Stimulated activated memory B cell treated with anti-CD40 and anti-IgM and Interleukin-4, amounts not matched to agents 10 μg/mL and 1 μg/mL and 100 μg/mL, for 72 hours (primary cell): ENCODE measurements at regions not wholly inside any gene's neighbourhood (a gene's known extent, or its start where the extent isn't known, plus 50 kb on each side); places are given as distances from the start of the nearest gene placed in this dataset.

Experiments used
- ATAC-seq: fragments of 150-1000 bp; cut with Tn5 transposase; 2 replicates; pipeline ENCODE4 v1.10.0; 2021
- H3K27ac Mint-ChIP-seq: one replicate; pipeline ENCODE4 v1.8.0; 2022; ENCODE audit warnings: mild to moderate bottlenecking, mixed read lengths
- H3K27me3 Mint-ChIP-seq: one replicate; pipeline ENCODE4 v1.8.0; 2022; ENCODE audit warnings: mixed read lengths
- H3K36me3 Mint-ChIP-seq: one replicate; pipeline ENCODE4 v1.8.0; 2022; ENCODE audit warnings: mixed read lengths
- H3K4me1 Mint-ChIP-seq: one replicate; pipeline ENCODE4 v1.8.0; 2022; ENCODE audit warnings: mixed read lengths
- H3K4me3 Mint-ChIP-seq: one replicate; pipeline ENCODE4 v1.8.0; 2022; ENCODE audit warnings: mild to moderate bottlenecking, moderate library complexity, mixed read lengths
- H3K9me3 Mint-ChIP-seq: one replicate; pipeline ENCODE4 v1.8.0; 2022; ENCODE audit warnings: mixed read lengths

DNA sequence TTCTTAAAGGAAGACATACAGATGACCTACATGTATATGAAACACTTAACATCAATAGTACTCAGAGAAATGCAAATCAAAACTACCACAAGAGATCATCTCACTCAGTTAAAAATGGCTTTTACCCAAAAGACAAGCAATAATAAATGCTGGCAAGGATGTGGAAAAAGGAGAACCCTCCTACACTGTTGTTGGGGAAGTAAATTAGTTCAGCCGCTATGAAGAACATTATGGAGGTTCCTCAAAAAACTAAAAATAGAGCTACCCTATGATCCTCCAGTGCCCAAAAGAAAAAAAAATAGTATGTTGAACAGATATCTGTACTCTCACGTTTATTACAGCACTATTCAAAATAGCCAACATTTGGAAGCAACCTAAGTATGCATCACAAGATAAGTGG lies 1579.4 kb upstream of the TMEFF2 start:
- no peaks in the 10 kb centered on the region for H3K36me3 Mint-ChIP-seq
- H3K4me1 Mint-ChIP-seq: no peaks in the 10 kb centered on the region
- H3K27me3 Mint-ChIP-seq: no peaks in the 10 kb centered on the region
- no peak for ATAC-seq
- no peak overlapping the region for H3K4me3 Mint-ChIP-seq
- no peaks in the 10 kb centered on the region for H3K9me3 Mint-ChIP-seq
- H3K27ac Mint-ChIP-seq: no peak overlapping the region

DNA sequence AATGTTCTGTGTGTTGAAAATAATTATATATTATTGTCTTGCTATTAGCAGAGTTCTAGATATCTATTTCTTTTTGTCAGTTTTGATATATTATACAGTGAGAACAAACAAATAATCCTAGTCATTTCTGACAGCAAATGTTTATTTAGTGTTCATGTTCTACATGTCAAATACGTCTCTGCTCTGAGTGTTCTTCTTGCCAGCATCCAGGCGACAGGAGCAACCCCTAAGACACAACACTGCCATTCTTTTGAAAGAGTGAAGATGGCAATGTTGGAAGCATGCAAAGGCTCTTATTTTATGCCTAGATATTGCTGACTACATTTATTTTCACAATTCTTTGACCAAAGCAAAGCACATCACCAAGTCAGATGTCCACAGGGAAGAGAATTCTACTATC lies 1556.6 kb upstream of the TMEFF2 start:
- Mint-ChIP-seq H3K4me3 (no peak overlapping the region), H3K9me3 (peaks cover 2% of the 10 kb centered on the region), H3K27me3 (no peaks in the 10 kb centered on the region), H3K36me3 (no peaks in the 10 kb centered on the region), H3K4me1 (no peaks in the 10 kb centered on the region), H3K27ac (no peak overlapping the region)
- no peak for ATAC-seq

DNA sequence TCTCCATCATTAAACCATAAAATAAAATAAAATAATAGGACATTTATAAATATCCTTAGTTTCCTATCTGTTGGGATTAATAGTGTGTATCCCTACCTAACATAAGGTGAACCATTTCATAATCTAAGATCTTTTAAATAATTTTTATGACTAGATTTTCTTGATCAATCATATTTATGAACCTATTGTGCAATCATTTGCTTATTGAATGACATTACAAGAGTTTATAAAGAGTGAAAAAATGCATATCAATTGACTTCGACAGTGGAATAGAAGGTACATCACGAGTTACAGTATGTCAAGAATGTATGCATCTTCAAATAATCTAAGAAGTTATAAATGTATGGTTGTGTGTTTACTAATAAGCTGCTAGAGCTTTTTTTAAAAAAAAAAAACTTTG lies 1554.8 kb upstream of the TMEFF2 start:
- peaks cover 2% of the 10 kb centered on the region for H3K9me3 Mint-ChIP-seq

GRCh38 chr2:193743089-193743488 lies 1548.4 kb upstream of the TMEFF2 start:
- Mint-ChIP-seq H3K4me1 (no peaks in the 10 kb centered on the region), H3K36me3 (no peaks in the 10 kb centered on the region), H3K27me3 (no peaks in the 10 kb centered on the region), H3K27ac (no peak overlapping the region), H3K9me3 (peaks cover 7% of the 10 kb centered on the region), H3K4me3 (no peak overlapping the region)
- no peak for ATAC-seq

More for the DNA sequence above, 1554.8 kb upstream of the TMEFF2 start:
- ATAC-seq: no peak
- H3K36me3 Mint-ChIP-seq: no peaks in the 10 kb centered on the region
- H3K4me1 Mint-ChIP-seq: no peaks in the 10 kb centered on the region
- no peak overlapping the region for H3K4me3 Mint-ChIP-seq
- no peaks in the 10 kb centered on the region for H3K27me3 Mint-ChIP-seq
- no peak overlapping the region for H3K27ac Mint-ChIP-seq

DNA sequence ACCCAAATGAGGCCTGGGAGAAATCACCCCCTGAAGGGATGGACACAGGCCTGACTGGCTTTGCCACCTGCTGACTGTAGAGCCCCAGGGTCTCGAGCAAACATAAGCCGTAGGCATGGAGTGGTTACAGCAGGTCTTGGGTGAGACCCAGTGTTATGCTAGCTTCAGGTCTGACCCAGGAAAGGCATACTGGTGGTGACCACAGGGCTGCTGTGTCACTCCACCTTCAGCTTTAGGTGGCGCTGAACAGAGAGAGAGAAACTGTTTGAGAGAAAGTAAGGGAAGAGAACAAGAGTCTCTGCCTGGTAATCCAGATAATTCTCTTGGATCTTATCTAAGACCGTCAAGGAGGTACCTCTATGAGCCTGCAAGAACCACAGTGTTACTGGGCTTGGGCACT lies 1544.2 kb upstream of the TMEFF2 start:
- H3K4me1 Mint-ChIP-seq: no peaks in the 10 kb centered on the region
- no peak overlapping the region for H3K27ac Mint-ChIP-seq
- ATAC-seq: no peak
- no peaks in the 10 kb centered on the region for H3K36me3 Mint-ChIP-seq
- H3K9me3 Mint-ChIP-seq: peaks cover 2% of the 10 kb centered on the region
- H3K4me3 Mint-ChIP-seq: no peak overlapping the region
- H3K27me3 Mint-ChIP-seq: no peaks in the 10 kb centered on the region

DNA sequence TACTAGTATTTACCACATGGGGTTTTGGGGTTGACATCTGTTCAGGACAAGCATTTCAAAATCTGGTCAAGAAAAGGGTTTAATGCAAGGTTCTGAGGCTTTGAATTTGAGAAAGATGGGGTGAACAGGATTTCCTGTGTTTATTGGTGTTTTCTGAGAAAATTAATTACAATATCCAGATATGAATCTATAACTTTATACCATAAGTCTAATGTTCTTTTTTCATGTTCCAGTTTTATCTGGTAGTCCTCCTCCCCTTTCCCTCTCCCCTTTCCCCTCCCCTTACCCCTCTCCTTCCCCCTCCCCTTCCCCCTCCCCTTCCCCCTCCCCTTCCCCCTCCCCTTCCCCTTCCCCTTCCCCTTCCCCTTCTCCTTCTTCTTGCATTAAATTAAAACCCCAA lies 1518.2 kb upstream of the TMEFF2 start:
- H3K27ac Mint-ChIP-seq: no peak overlapping the region
- H3K36me3 Mint-ChIP-seq: no peaks in the 10 kb centered on the region
- no peak for ATAC-seq
- no peaks in the 10 kb centered on the region for H3K27me3 Mint-ChIP-seq
- H3K4me1 Mint-ChIP-seq: no peaks in the 10 kb centered on the region
- H3K4me3 Mint-ChIP-seq: no peak overlapping the region
- no peaks in the 10 kb centered on the region for H3K9me3 Mint-ChIP-seq

- Mint-ChIP-seq H3K4me3 (no peak overlapping the region), H3K27me3 (no peaks in the 10 kb centered on the region), H3K36me3 (no peaks in the 10 kb centered on the region), H3K4me1 (no peaks in the 10 kb centered on the region), H3K9me3 (no peaks in the 10 kb centered on the region), H3K27ac (no peak overlapping the region)
- ATAC-seq: no peak
Measured at GRCh38 chr2:193703411-193703810, 1508.7 kb upstream of the TMEFF2 start.

GRCh38 chr2:193701484-193701883 lies 1506.8 kb upstream of the TMEFF2 start:
- H3K27ac Mint-ChIP-seq: no peak overlapping the region
- no peaks in the 10 kb centered on the region for H3K36me3 Mint-ChIP-seq
- H3K27me3 Mint-ChIP-seq: no peaks in the 10 kb centered on the region
- no peaks in the 10 kb centered on the region for H3K9me3 Mint-ChIP-seq
- no peak overlapping the region for H3K4me3 Mint-ChIP-seq
- no peak for ATAC-seq
- H3K4me1 Mint-ChIP-seq: no peaks in the 10 kb centered on the region

DNA sequence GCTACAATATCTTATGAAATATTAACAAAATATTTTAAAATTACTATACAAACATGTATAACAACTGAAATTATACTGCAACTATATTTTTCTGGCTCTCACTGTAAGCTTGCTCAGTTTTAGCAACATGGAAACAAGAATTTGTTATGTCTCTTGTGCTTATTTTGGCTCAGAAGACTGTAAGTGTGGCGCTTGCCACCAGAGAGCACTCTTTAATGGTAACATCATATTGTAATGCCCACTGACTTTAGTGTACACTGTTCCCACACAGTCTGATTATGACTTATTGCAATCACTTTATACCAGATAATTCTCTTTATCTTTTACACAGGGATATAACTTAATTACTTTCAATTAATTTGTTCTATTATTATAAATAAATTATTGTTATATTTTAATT lies 1500.6 kb upstream of the TMEFF2 start:
- no peaks in the 10 kb centered on the region for H3K4me1 Mint-ChIP-seq
- no peaks in the 10 kb centered on the region for H3K9me3 Mint-ChIP-seq
- no peaks in the 10 kb centered on the region for H3K36me3 Mint-ChIP-seq
- no peak overlapping the region for H3K4me3 Mint-ChIP-seq
- no peak overlapping the region for H3K27ac Mint-ChIP-seq
- H3K27me3 Mint-ChIP-seq: no peaks in the 10 kb centered on the region
- no peak for ATAC-seq

DNA sequence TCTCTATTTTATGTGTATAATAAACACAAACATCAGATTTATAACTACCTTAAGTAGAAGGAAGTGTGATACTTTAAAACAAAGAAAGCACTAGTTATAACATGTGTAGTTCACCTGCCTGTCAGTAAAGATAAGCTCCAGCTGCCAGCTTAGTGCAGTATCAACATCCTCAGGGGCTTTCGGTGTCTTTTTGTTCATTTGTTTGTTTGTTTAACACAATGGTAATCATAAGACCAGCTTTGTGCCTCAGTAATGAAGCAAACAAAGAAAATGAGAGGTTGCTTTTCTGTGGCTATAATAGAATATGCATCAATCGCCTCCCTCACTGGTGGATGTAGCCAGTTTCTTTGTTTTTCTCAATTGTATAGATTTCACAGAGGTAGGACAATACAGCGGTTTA lies 1499.0 kb upstream of the TMEFF2 start:
- Mint-ChIP-seq H3K27ac (no peak overlapping the region), H3K4me3 (no peak overlapping the region), H3K9me3 (no peaks in the 10 kb centered on the region), H3K36me3 (no peaks in the 10 kb centered on the region), H3K27me3 (no peaks in the 10 kb centered on the region), H3K4me1 (no peaks in the 10 kb centered on the region)
- ATAC-seq: no peak

- H3K4me3 Mint-ChIP-seq: no peak overlapping the region
- no peak overlapping the region for H3K27ac Mint-ChIP-seq
- H3K36me3 Mint-ChIP-seq: no peaks in the 10 kb centered on the region
- no peaks in the 10 kb centered on the region for H3K27me3 Mint-ChIP-seq
- H3K9me3 Mint-ChIP-seq: no peaks in the 10 kb centered on the region
- no peak for ATAC-seq
- H3K4me1 Mint-ChIP-seq: no peaks in the 10 kb centered on the region
Measured at GRCh38 chr2:193690572-193690971, 1495.8 kb upstream of the TMEFF2 start.

DNA sequence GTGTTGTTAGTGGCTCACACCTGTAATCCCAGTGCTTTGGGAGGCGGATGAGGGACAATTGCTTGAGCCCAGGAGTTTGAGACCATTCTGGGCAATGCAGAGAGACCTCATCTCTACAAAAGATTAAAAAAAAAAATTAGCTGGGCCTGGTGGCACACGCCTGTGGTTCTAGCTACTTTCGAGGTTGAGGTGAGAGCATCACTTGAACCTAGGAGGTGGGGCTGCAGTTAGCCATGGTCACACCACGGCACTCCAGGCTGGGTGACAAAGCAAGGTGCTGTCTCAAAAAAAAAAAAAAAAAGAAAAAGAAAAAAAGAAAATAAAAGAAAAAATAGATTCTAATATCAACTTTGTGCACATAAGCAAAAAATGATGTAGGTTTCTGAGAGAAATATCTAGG lies 1492.5 kb upstream of the TMEFF2 start:
- Mint-ChIP-seq H3K4me3 (no peak overlapping the region), H3K27me3 (no peaks in the 10 kb centered on the region), H3K36me3 (no peaks in the 10 kb centered on the region), H3K27ac (no peak overlapping the region), H3K4me1 (no peaks in the 10 kb centered on the region), H3K9me3 (no peaks in the 10 kb centered on the region)
- no peak for ATAC-seq

DNA sequence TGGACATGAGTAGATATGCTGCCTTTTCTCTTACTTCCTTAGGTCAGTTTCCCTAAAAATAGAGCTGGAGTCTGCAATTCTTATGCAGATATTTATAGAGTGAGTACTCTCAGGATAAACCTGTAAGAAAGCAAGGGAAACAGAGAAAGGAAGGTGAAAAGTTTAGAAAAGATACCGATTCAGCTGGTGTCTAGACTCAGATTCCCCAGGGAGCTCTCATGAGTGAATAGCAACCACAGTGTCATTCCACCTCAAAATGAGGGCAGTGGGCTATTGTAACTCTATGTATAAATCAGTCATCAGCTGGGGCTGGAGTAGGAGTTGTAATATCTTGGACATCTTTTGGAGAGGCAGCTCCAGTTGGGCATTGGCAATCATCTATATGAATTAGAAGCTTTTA lies 1485.1 kb upstream of the TMEFF2 start:
- Mint-ChIP-seq H3K36me3 (no peaks in the 10 kb centered on the region), H3K9me3 (no peaks in the 10 kb centered on the region), H3K27me3 (no peaks in the 10 kb centered on the region), H3K4me1 (no peaks in the 10 kb centered on the region), H3K27ac (no peak overlapping the region), H3K4me3 (no peak overlapping the region)
- no peak for ATAC-seq

DNA sequence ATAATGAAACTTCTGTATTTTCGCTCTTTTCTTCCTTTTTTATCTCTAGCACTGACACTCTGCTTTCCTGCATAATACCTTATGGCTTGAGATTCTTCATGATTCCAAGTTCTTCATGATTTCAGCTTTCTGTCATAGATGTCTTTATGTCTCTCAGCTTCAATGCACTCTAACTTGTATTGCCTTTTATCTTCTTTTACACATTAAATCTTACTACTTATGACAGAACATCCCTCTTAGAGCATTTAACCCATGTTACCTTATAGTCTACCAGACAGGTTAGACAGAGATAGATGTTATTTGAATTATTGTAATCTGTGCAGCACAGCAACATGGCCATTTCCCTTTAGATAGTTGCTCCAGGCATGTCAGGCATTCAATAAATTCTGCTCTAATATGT lies 1475.7 kb upstream of the TMEFF2 start:
- Mint-ChIP-seq H3K27me3 (no peaks in the 10 kb centered on the region), H3K4me1 (no peaks in the 10 kb centered on the region), H3K27ac (no peak overlapping the region), H3K4me3 (no peak overlapping the region), H3K9me3 (no peaks in the 10 kb centered on the region), H3K36me3 (no peaks in the 10 kb centered on the region)
- ATAC-seq: no peak

GRCh38 chr2:193668557-193669323 lies 1474.0 kb upstream of the TMEFF2 start:
- Mint-ChIP-seq H3K4me3 (no peak overlapping the region), H3K36me3 (no peaks in the 10 kb centered on the region), H3K27me3 (no peaks in the 10 kb centered on the region), H3K4me1 (no peaks in the 10 kb centered on the region), H3K27ac (no peak overlapping the region), H3K9me3 (no peaks in the 10 kb centered on the region)
- no peak for ATAC-seq

- ATAC-seq: no peak
- Mint-ChIP-seq H3K36me3 (no peaks in the 10 kb centered on the region), H3K4me3 (no peak overlapping the region), H3K27ac (no peak overlapping the region), H3K9me3 (peaks cover 5% of the 10 kb centered on the region), H3K27me3 (no peaks in the 10 kb centered on the region), H3K4me1 (no peaks in the 10 kb centered on the region)
Measured at GRCh38 chr2:193627927-193628272, 1433.2 kb upstream of the TMEFF2 start.
